ENCODE measurements at regions not wholly inside any gene's neighbourhood (a gene's known extent, or its start where the extent isn't known, plus 50 kb on each side); places are given as distances from the start of the nearest gene placed in this dataset.
"Not testable (repeated sequence)": the region's sequence is repeated elsewhere in the genome, so short reads cannot be mapped to it uniquely, and the experiment has no call there.

GRCh38 chr15:72859757-72860145 lies 76.2 kb upstream of the ADPGK start:
- DNase-seq: no peak

- no peak for DNase-seq
These were observed 75.6 kb upstream of the ADPGK start for GRCh38 chr15:72859017-72859756.

- DNase-seq: no peak
These were observed 74.6 kb upstream of the ADPGK start for GRCh38 chr15:72858205-72858604.

- DNase-seq: no peak
These were observed 73.9 kb upstream of the ADPGK start for GRCh38 chr15:72857331-72858063.

GRCh38 chr15:72856549-72857040 lies 73.0 kb upstream of the ADPGK start:
- no peak for DNase-seq

GRCh38 chr15:72855791-72856190 lies 72.2 kb upstream of the ADPGK start:
- no peak for DNase-seq

- no peak for DNase-seq
These were observed 68.7 kb upstream of the ADPGK start for GRCh38 chr15:72852273-72852672.

- DNase-seq: no peak
These were observed 68.0 kb upstream of the ADPGK start for GRCh38 chr15:72851586-72851985.

- DNase-seq: no peak
These were observed 67.3 kb upstream of the ADPGK start for GRCh38 chr15:72850833-72851232.

- DNase-seq: no peak
These were observed 64.2 kb upstream of the ADPGK start for GRCh38 chr15:72847806-72848205.

GRCh38 chr15:72847033-72847432 lies 63.5 kb upstream of the ADPGK start:
- no peak for DNase-seq

GRCh38 chr15:72845981-72846383 lies 62.4 kb upstream of the ADPGK start:
- no peak for DNase-seq

- no peak for DNase-seq
These were observed 60.5 kb upstream of the ADPGK start for GRCh38 chr15:72844067-72844466.

- not testable (repeated sequence) for DNase-seq
These were observed 59.8 kb upstream of the ADPGK start for GRCh38 chr15:72843340-72843739.

- DNase-seq: no peak
These were observed 56.6 kb upstream of the ADPGK start for GRCh38 chr15:72840114-72840513.

- DNase-seq: no peak
These were observed 54.8 kb upstream of the ADPGK start for GRCh38 chr15:72838311-72838731.

- no peak for DNase-seq
These were observed 53.2 kb upstream of the ADPGK start for GRCh38 chr15:72836676-72837330.

GRCh38 chr15:72835294-72835890 lies 51.8 kb upstream of the ADPGK start:
- DNase-seq: no peak

- DNase-seq: no peak
These were observed 50.0 kb upstream of the ADPGK start for GRCh38 chr15:72833561-72833960.

All from NCI-H2107 (cell line).